OCI-M1 (cell line): ENCODE measurements at regions not wholly inside any gene's neighbourhood (a gene's known extent, or its start where the extent isn't known, plus 50 kb on each side); places are given as distances from the start of the nearest gene placed in this dataset.
"Not testable (repeated sequence)": the region's sequence is repeated elsewhere in the genome, so short reads cannot be mapped to it uniquely, and the experiment has no call there.

Experiments used
- DNase-seq: peaks from one replicate; lab custom pipeline; 2025; lab: John Stamatoyannopoulos, UW

DNA sequence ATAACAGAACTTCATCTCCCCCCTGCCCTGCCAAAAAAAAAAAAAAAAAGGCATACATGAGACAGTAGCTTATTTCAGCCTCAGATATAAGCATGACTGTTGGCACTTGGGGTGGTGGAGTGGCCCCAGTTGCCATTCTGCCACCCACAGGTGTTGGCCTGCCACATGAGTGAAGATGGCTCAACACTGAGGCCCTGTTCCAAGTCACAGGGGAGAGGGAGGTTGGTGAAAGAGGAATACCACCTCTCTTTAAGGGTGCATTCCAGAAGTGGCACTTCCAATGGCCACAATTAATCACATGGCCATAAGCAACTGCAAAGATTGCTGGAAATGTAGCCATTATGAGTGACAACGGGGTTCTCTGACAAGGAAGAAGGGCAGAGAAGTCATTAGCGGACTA, 61.9 kb upstream of the JARID2 start:
- no peak for DNase-seq

- no peak for DNase-seq
Observed at GRCh38 chr6:15184441-15184861, 61.4 kb upstream of the JARID2 start.

DNA sequence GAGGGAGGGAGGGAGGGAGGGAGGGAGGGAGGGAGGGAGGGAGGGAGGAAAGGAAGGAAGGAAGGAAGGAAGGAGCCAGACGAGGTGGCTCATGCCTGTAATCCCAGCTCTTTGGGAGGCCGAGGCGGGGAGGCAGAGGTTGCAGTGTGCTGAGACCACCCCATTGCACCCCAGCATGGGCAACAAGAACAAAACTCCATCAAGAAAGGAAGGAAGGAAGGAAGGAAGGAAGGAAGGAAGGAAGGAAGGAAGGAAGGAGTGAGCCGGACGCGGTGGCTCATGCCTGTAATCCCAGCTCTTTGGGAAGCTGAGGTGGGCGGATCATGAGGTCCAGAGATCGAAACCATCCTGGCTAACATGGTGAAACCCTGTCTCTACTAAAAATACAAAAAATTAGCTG, 60.8 kb upstream of the JARID2 start:
- not testable (repeated sequence) for DNase-seq

DNA sequence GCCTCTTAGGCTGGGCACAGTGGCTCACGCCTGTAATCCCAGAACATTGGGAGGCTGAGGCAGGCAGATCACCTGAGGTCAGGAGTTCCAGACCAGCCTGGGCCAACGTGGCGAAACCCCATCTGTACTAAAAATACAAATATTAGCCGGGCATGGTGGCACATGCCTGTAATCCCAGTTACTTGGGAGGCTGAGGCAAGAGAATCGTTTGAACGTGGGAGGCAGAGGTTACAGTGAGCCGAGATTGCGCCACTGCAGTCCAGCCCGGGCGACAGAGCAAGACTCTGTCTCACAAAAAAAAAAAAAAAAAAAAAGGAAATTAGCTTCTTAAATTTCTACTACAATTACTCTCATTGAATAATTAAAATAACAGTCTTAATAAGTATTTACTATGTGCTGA, 52.4 kb upstream of the JARID2 start:
- not testable (repeated sequence) for DNase-seq

- DNase-seq, result peak; percentile 33
Observed at GRCh38 chr6:15194453-15194852, 51.4 kb upstream of the JARID2 start.
